ENCODE measurements at regions not wholly inside any gene's neighbourhood (a gene's known extent, or its start where the extent isn't known, plus 50 kb on each side); places are given as distances from the start of the nearest gene placed in this dataset.
A peak's percentile ranks its signal among the peaks of the same experiment; 100 is the strongest.

DNA sequence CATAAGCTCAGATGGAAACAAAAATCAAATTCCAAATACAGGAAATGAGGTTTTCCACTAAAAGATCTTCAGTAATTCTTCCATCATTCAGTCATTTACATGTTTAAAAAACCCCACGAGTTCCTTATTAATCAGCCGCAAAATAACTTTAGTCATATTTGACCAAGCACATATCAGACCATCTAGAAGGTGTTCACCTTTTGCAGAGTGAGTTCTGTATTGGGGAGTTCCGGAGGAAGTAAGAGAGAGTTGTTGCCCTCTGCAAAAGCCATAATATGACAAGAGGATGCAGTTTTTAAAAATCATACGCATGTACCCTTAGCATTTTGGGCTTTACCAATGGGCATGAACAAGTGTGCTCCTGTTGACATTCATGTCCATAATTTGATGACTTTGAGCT lies 61.6 kb downstream of the CCR1 start:
- no peak for DNase-seq (ENCODE audit: low read depth)
- no peak overlapping the region for H3K4me3 ChIP-seq (ENCODE audit: low read depth, low read length)
- TF ChIP-seq, protein P1, sequence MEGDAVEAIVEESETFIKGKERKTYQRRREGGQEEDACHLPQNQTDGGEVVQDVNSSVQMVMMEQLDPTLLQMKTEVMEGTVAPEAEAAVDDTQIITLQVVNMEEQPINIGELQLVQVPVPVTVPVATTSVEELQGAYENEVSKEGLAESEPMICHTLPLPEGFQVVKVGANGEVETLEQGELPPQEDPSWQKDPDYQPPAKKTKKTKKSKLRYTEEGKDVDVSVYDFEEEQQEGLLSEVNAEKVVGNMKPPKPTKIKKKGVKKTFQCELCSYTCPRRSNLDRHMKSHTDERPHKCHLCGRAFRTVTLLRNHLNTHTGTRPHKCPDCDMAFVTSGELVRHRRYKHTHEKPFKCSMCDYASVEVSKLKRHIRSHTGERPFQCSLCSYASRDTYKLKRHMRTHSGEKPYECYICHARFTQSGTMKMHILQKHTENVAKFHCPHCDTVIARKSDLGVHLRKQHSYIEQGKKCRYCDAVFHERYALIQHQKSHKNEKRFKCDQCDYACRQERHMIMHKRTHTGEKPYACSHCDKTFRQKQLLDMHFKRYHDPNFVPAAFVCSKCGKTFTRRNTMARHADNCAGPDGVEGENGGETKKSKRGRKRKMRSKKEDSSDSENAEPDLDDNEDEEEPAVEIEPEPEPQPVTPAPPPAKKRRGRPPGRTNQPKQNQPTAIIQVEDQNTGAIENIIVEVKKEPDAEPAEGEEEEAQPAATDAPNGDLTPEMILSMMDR (IDR thresholded peaks at IDR 0.05; ENCODE audit: insufficient read depth, low read length), result no peak

GRCh38 chr3:46146021-46146420 lies 62.1 kb downstream of the CCR1 start:
- H3K4me3 ChIP-seq (ENCODE audit: low read depth, low read length), result no peak overlapping the region
- DNase-seq (ENCODE audit: low read depth), result no peak
- TF ChIP-seq, protein P1 (IDR thresholded peaks at IDR 0.05; ENCODE audit: insufficient read depth, low read length), result no peak

DNA sequence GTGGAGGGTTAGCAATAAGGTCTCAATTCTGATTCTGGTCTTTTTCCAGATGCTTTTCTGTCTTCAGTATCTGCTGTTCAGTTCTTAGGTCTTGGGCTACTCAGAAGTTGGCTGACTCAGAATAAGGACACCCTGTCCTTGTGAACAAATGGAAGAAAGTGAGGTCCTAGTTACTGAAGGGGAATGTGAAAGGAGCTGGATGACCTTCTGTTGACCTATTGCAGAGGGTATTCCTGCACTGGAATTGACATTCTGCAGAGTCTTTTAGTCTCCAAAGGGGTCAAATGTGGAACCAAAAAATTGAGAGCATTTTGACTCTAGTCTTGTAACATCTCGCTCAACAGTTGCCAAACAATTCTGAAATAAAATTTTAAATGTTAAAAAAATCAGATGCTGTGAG lies 63.0 kb downstream of the CCR1 start:
- TF ChIP-seq, protein P1 (IDR thresholded peaks at IDR 0.05; ENCODE audit: insufficient read depth, low read length), result no peak
- no peak overlapping the region for H3K4me3 ChIP-seq (ENCODE audit: low read depth, low read length)
- DNase-seq (ENCODE audit: low read depth), result no peak

GRCh38 chr3:46143951-46144473 lies 64.1 kb downstream of the CCR1 start:
- no peak for DNase-seq (ENCODE audit: low read depth)
- no peak overlapping the region for H3K4me3 ChIP-seq (ENCODE audit: low read depth, low read length)
- TF ChIP-seq, protein P1 (IDR thresholded peaks at IDR 0.05; ENCODE audit: insufficient read depth, low read length), result no peak

GRCh38 chr3:46141813-46142212 lies 66.3 kb downstream of the CCR1 start:
- no peak for DNase-seq (ENCODE audit: low read depth)
- TF ChIP-seq, protein P1 (IDR thresholded peaks at IDR 0.05; ENCODE audit: insufficient read depth, low read length), result no peak
- H3K4me3 ChIP-seq (ENCODE audit: low read depth, low read length), result no peak overlapping the region

DNA sequence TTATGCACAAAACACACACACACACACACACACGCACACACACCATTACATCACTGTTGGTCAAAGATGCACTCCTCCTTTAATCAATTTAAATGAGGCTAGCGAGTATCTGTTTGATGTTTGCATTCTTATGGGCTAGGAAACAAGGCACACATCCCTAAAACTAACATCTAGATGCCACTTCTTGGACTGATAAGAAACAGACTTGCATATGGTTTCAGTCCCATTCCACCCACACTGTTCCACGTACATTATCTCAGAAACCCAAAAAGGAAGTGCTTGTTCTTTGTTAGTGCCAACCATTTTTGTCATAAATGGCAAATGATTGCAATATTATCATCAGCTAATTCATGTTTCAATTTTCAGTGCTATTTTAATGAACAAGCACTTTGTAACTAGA lies 69.5 kb downstream of the CCR1 start:
- TF ChIP-seq, protein P1 (IDR thresholded peaks at IDR 0.05; ENCODE audit: insufficient read depth, low read length), result no peak
- DNase-seq (ENCODE audit: low read depth), result peak; percentile 1
- no peak overlapping the region for H3K4me3 ChIP-seq (ENCODE audit: low read depth, low read length)

- H3K4me3 ChIP-seq (ENCODE audit: low read depth, low read length), result no peak overlapping the region
- TF ChIP-seq, protein P1 (IDR thresholded peaks at IDR 0.05; ENCODE audit: insufficient read depth, low read length), result no peak
- DNase-seq (ENCODE audit: low read depth), result peak; percentile 5
Measured at GRCh38 chr3:46135475-46135874, 72.6 kb downstream of the CCR1 start.

Data from fibroblast of the aortic adventitia (primary cell).